NOMO-1 treated with DMSO at 0.1 percent for 48 hours (cell line): ENCODE measurements at regions not wholly inside any gene's neighbourhood (a gene's known extent, or its start where the extent isn't known, plus 50 kb on each side); places are given as distances from the start of the nearest gene placed in this dataset.

Experiments used
- DNase-seq: peaks from one replicate; lab custom pipeline; 2025; ENCODE audit not compliant: unreplicated experiment; lab: John Stamatoyannopoulos, UW

DNA sequence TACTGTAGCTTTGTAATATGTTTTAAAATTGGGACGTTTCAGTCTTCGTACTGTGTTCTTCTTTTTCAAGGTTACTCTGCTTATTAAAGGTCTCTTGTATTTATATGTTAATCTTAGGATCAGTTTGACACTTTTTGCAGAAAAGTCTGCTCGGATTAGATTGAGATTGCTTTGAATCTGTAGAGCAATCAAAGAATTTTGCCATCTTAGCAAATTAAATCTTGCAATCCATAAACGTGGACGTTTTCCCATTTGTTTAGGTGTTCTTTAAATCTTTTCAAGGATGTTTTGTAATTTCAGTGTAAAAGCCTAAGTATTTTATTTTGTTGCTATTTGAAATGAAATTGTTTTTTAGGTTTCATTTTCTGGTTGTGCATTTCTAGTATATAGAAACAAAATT lies 78.0 kb upstream of the GTSF1L start:
- DNase-seq = no peak

GRCh38 chr20:43803276-43803675 lies 76.5 kb upstream of the GTSF1L start:
- DNase-seq = no peak

- DNase-seq = no peak
Observed at GRCh38 chr20:43800186-43800585, 73.4 kb upstream of the GTSF1L start.

DNA sequence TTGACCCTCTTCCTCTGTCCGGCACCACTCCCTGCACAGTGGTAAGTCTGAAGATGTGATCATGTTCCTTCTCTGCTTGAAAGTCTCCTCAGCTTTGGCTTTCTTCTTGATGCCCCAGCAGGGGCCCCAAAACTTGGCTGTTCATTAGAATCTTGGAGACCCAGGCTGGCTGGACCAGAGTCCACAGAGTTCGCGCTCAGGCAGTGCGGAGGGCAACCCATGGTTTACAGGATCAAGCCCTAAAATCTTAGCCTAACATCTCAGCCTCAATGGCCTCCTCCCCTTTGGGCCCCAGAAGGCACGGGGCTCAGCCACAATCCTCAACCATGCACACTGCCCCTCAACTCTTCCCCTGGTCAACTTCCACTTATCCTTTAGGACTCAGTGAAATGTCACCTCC lies 72.9 kb upstream of the GTSF1L start:
- DNase-seq = no peak

DNA sequence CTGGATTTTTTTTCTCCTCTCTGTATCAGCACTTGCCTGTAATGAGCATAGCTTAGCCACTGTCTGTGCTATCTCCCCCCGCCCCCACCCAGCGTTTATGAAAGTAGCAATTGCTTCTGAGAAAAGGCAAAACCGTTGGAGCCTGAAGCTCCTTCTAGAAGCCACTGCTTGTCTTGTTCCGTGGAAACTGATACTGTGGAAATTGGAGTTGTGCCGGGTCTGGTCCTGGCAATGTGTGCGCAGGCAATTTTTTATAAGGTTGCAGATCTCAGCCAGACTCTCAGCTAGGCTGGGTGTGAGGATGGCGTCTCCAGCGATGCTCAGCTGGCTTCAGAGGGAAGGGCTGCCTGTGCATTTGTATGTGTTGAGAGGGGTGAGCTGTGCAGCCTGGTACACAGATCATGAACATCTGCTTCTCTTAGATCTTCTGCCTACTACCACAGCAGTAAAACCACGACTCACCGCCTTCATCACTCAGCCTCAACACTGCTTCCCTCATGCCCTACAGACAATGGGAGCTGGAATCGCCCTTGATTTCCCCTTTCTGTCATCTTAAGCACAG lies 72.4 kb upstream of the GTSF1L start:
- no peak for DNase-seq

GRCh38 chr20:43798291-43799149 lies 71.7 kb upstream of the GTSF1L start:
- no peak for DNase-seq

DNA sequence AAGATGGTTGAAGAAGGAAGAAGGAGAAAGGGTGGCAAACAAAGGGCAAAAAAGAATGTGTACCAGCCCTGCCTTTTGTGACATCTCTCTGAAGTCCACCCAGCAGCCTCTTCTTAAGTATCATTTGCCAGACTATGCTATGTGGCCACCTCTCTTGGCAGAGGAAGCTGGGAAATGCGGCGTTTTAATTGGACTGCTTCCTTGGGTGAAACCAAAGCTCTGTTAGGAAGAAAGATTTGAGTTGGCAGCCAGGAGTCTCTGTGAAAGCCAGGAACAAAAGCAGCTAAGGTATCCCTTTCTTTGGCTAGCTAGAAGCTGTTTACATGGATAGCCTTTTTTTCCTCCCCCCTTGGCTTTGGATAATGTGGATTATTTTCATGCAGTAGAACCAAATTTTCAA lies 67.5 kb upstream of the GTSF1L start:
- no peak for DNase-seq

- DNase-seq = no peak
Observed at GRCh38 chr20:43789593-43789992, 62.8 kb upstream of the GTSF1L start.

GRCh38 chr20:43787937-43788336 lies 61.1 kb upstream of the GTSF1L start:
- no peak for DNase-seq

DNA sequence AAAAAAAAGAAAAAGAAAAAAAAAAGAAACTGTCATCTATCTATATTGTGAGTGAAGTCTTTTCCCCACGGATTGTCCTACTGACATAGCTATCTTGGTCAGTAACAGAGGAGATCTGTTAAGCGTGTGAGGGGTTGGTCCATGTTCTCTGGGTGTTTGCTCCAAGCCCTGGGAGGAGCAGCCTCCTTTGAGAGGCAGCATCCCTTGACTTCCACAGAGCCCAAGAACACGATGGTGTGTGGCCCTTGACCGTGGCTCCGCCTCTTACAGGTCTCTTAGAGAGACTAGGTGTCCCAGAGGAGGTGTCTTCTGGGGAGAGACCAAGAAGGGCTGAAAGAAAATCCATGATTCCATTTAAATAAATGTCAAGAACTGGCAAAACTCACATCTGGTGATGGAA lies 60.1 kb upstream of the GTSF1L start:
- no peak for DNase-seq

GRCh38 chr20:43781215-43781614 lies 54.4 kb upstream of the GTSF1L start:
- DNase-seq = no peak

DNA sequence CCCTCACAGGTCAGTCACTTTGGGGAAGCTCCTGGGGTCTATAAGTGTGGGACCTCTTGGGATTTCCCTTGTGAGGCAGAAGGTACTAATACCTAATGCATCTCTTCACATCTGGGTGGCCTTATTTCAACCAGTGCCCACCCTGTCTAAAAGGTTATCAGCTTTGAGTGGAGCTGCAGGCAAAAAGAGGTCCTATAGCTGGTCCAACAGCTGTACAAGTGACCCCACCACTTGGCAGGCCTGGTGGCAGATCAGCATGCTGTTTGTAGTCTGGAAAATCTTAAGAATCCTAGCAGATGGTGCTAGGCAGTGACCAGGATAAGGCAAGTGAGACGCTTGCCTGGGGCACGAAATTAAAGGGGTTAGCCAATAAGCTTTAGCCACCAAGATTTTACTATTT lies 51.6 kb upstream of the GTSF1L start:
- no peak for DNase-seq

DNA sequence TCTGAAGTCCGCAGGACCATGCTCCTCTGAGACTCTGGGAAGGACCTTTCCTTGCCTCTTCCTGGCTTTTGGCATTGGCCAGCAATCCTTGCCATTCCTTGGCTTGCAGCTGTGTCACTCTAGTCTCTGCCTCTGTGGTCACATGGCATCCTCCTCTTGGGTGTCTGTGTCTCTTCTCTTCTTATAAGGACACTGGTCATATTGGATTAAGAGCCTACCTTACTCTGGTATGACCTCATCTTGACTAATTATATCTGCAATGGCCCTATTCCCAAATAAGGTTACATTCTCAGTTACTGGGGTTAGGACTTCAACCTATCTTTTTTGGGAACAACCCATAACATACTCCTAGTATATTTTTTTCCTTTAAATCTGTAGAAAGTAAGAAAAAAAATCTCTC lies 49.9 kb upstream of the GTSF1L start:
- no peak for DNase-seq
